ENCODE measurements at regions not wholly inside any gene's neighbourhood (a gene's known extent, or its start where the extent isn't known, plus 50 kb on each side); places are given as distances from the start of the nearest gene placed in this dataset.

DNA sequence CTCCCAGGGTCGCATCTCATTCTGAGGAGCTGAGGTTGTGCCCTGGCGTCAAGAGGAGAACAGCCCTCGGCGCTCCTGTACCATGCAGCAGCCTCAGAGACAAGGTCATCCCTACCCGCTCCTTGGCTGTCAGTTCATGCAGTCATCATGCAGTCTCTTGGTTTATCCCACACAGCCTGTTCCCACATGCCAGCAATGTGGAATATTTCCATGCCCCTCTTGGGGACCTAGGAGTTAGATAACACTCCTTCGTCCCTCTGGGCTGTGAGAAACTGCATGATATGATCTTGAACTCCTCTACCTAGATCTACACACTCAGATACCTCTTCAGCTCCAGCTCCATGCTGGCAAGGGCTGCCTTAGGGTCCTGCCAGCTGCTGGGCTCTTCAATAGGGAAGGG, 97.6 kb downstream of the BOD1 start:
- FAIRE-seq (no peak), DNase-seq (no peak)
- Histone ChIP-seq H3K4me3 (ENCODE audit: low read depth in 1 of 3, low read length in 3 of 3) (no peak overlapping the region), H3K27ac (ENCODE audit: low read depth in 1 of 3, low read length in 2 of 3) (no peak overlapping the region), H3K9me3 (ENCODE audit: control insufficient read depth in 2 of 2, insufficient read depth in 1 of 2, low read depth in 1 of 2, low read length in 1 of 2) (peaks cover 0 to 2% of the 10 kb centered on the region in 2 donors), H3K36me3 (ENCODE audit: control insufficient read depth in 3 of 3, insufficient read depth in 2 of 3, low read depth in 1 of 3, low read length in 3 of 3) (no peaks in the 10 kb centered on the region), H3K4me1 (ENCODE audit: control insufficient read depth in 3 of 3, insufficient read depth in 2 of 3, low read depth in 1 of 3, low read length in 2 of 3) (no peaks in the 10 kb centered on the region), H3K27me3 (ENCODE audit: control insufficient read depth in 3 of 3, insufficient read depth in 3 of 3, low read length in 3 of 3) (no peaks in the 10 kb centered on the region)
- WGBS, 3 donors, result 78 to 90% (median 79%) methylated on average over 6 of the region's 6 CpGs

GRCh38 chr5:173517648-173518047, 98.8 kb downstream of the BOD1 start:
- H3K36me3 ChIP-seq (ENCODE audit: control insufficient read depth in 3 of 3, insufficient read depth in 2 of 3, low read depth in 1 of 3, low read length in 3 of 3), result no peaks in the 10 kb centered on the region
- H3K27ac ChIP-seq (ENCODE audit: low read depth in 1 of 3, low read length in 2 of 3), result no peak overlapping the region
- no peaks in the 10 kb centered on the region for H3K4me1 ChIP-seq (ENCODE audit: control insufficient read depth in 3 of 3, insufficient read depth in 2 of 3, low read depth in 1 of 3, low read length in 2 of 3)
- H3K9me3 ChIP-seq (ENCODE audit: control insufficient read depth in 2 of 2, insufficient read depth in 1 of 2, low read depth in 1 of 2, low read length in 1 of 2), result peaks cover 0 to 2% of the 10 kb centered on the region in 2 donors
- DNase-seq (no peak), FAIRE-seq (no peak)
- H3K4me3 ChIP-seq (ENCODE audit: low read depth in 1 of 3, low read length in 3 of 3), result no peak overlapping the region
- WGBS, 3 donors, result 71 to 75% (median 75%) methylated on average over 3 of the region's 3 CpGs
- H3K27me3 ChIP-seq (ENCODE audit: control insufficient read depth in 3 of 3, insufficient read depth in 3 of 3, low read length in 3 of 3), result no peaks in the 10 kb centered on the region

- Histone ChIP-seq H3K27me3 (ENCODE audit: control insufficient read depth in 3 of 3, insufficient read depth in 3 of 3, low read length in 3 of 3) (no peaks in the 10 kb centered on the region), H3K4me1 (ENCODE audit: control insufficient read depth in 3 of 3, insufficient read depth in 2 of 3, low read depth in 1 of 3, low read length in 2 of 3) (no peaks in the 10 kb centered on the region), H3K9me3 (ENCODE audit: control insufficient read depth in 2 of 2, insufficient read depth in 1 of 2, low read depth in 1 of 2, low read length in 1 of 2) (peaks cover 0 to 2% of the 10 kb centered on the region in 2 donors), H3K36me3 (ENCODE audit: control insufficient read depth in 3 of 3, insufficient read depth in 2 of 3, low read depth in 1 of 3, low read length in 3 of 3) (no peaks in the 10 kb centered on the region), H3K27ac (ENCODE audit: low read depth in 1 of 3, low read length in 2 of 3) (no peak overlapping the region), H3K4me3 (ENCODE audit: low read depth in 1 of 3, low read length in 3 of 3) (no peak overlapping the region)
- DNase-seq, result no peak
- WGBS, 3 donors, result 14 to 40% (median 23%) methylated on average over 1 of the region's 1 CpG
- FAIRE-seq, result no peak
Observed at GRCh38 chr5:173515526-173515925, 100.9 kb downstream of the BOD1 start.

- Histone ChIP-seq H3K4me1 (ENCODE audit: control insufficient read depth in 3 of 3, insufficient read depth in 2 of 3, low read depth in 1 of 3, low read length in 2 of 3) (no peaks in the 10 kb centered on the region), H3K4me3 (ENCODE audit: low read depth in 1 of 3, low read length in 3 of 3) (no peak overlapping the region), H3K27me3 (ENCODE audit: control insufficient read depth in 3 of 3, insufficient read depth in 3 of 3, low read length in 3 of 3) (no peaks in the 10 kb centered on the region), H3K36me3 (ENCODE audit: control insufficient read depth in 3 of 3, insufficient read depth in 2 of 3, low read depth in 1 of 3, low read length in 3 of 3) (no peaks in the 10 kb centered on the region), H3K9me3 (ENCODE audit: control insufficient read depth in 2 of 2, insufficient read depth in 1 of 2, low read depth in 1 of 2, low read length in 1 of 2) (peaks cover 0 to 2% of the 10 kb centered on the region in 2 donors), H3K27ac (ENCODE audit: low read depth in 1 of 3, low read length in 2 of 3) (no peak overlapping the region)
- no peak for DNase-seq
- no peak for FAIRE-seq
- WGBS, 3 donors, result 50 to 76% (median 51%) methylated on average over 2 of the region's 2 CpGs
Observed at GRCh38 chr5:173514661-173515060, 101.8 kb downstream of the BOD1 start.

- Histone ChIP-seq H3K4me1 (ENCODE audit: control insufficient read depth in 3 of 3, insufficient read depth in 2 of 3, low read depth in 1 of 3, low read length in 2 of 3) (no peaks in the 10 kb centered on the region), H3K27me3 (ENCODE audit: control insufficient read depth in 3 of 3, insufficient read depth in 3 of 3, low read length in 3 of 3) (no peaks in the 10 kb centered on the region), H3K4me3 (ENCODE audit: low read depth in 1 of 3, low read length in 3 of 3) (no peak overlapping the region), H3K9me3 (ENCODE audit: control insufficient read depth in 2 of 2, insufficient read depth in 1 of 2, low read depth in 1 of 2, low read length in 1 of 2) (no peaks in the 10 kb centered on the region), H3K27ac (ENCODE audit: low read depth in 1 of 3, low read length in 2 of 3) (no peak overlapping the region), H3K36me3 (ENCODE audit: control insufficient read depth in 3 of 3, insufficient read depth in 2 of 3, low read depth in 1 of 3, low read length in 3 of 3) (no peaks in the 10 kb centered on the region)
- FAIRE-seq (no peak), DNase-seq (no peak)
Observed at GRCh38 chr5:173513521-173513991, 102.9 kb downstream of the BOD1 start.

- FAIRE-seq (no peak), DNase-seq (no peak)
- Histone ChIP-seq H3K4me1 (ENCODE audit: control insufficient read depth in 3 of 3, insufficient read depth in 2 of 3, low read depth in 1 of 3, low read length in 2 of 3) (no peaks in the 10 kb centered on the region), H3K36me3 (ENCODE audit: control insufficient read depth in 3 of 3, insufficient read depth in 2 of 3, low read depth in 1 of 3, low read length in 3 of 3) (no peaks in the 10 kb centered on the region), H3K27ac (ENCODE audit: low read depth in 1 of 3, low read length in 2 of 3) (no peak overlapping the region), H3K9me3 (ENCODE audit: control insufficient read depth in 2 of 2, insufficient read depth in 1 of 2, low read depth in 1 of 2, low read length in 1 of 2) (no peaks in the 10 kb centered on the region), H3K4me3 (ENCODE audit: low read depth in 1 of 3, low read length in 3 of 3) (no peak overlapping the region), H3K27me3 (ENCODE audit: control insufficient read depth in 3 of 3, insufficient read depth in 3 of 3, low read length in 3 of 3) (no peaks in the 10 kb centered on the region)
- WGBS, 3 donors, result 46 to 55% (median 49%) methylated on average over 5 of the region's 5 CpGs
Observed at GRCh38 chr5:173512637-173513435, 103.6 kb downstream of the BOD1 start.

GRCh38 chr5:173509060-173509459, 107.4 kb downstream of the BOD1 start:
- FAIRE-seq (no peak), DNase-seq (no peak)
- no peaks in the 10 kb centered on the region for H3K27me3 ChIP-seq (ENCODE audit: control insufficient read depth in 3 of 3, insufficient read depth in 3 of 3, low read length in 3 of 3)
- H3K4me3 ChIP-seq (ENCODE audit: low read depth in 1 of 3, low read length in 3 of 3), result no peak overlapping the region
- WGBS, 3 donors, result 80 to 90% (median 82%) methylated on average over 3 of the region's 3 CpGs
- no peak overlapping the region for H3K27ac ChIP-seq (ENCODE audit: low read depth in 1 of 3, low read length in 2 of 3)
- H3K4me1 ChIP-seq (ENCODE audit: control insufficient read depth in 3 of 3, insufficient read depth in 2 of 3, low read depth in 1 of 3, low read length in 2 of 3), result no peaks in the 10 kb centered on the region
- no peaks in the 10 kb centered on the region for H3K36me3 ChIP-seq (ENCODE audit: control insufficient read depth in 3 of 3, insufficient read depth in 2 of 3, low read depth in 1 of 3, low read length in 3 of 3)
- H3K9me3 ChIP-seq (ENCODE audit: control insufficient read depth in 2 of 2, insufficient read depth in 1 of 2, low read depth in 1 of 2, low read length in 1 of 2), result peaks cover 0 to 6% of the 10 kb centered on the region in 2 donors

GRCh38 chr5:173507171-173507570, 109.3 kb downstream of the BOD1 start:
- H3K36me3 ChIP-seq (ENCODE audit: control insufficient read depth in 3 of 3, insufficient read depth in 2 of 3, low read depth in 1 of 3, low read length in 3 of 3), result no peaks in the 10 kb centered on the region
- FAIRE-seq (no peak), DNase-seq (no peak)
- H3K27ac ChIP-seq (ENCODE audit: low read depth in 1 of 3, low read length in 2 of 3), result no peak overlapping the region
- no peak overlapping the region for H3K4me3 ChIP-seq (ENCODE audit: low read depth in 1 of 3, low read length in 3 of 3)
- peaks cover 0 to 6% of the 10 kb centered on the region in 2 donors for H3K9me3 ChIP-seq (ENCODE audit: control insufficient read depth in 2 of 2, insufficient read depth in 1 of 2, low read depth in 1 of 2, low read length in 1 of 2)
- H3K4me1 ChIP-seq (ENCODE audit: control insufficient read depth in 3 of 3, insufficient read depth in 2 of 3, low read depth in 1 of 3, low read length in 2 of 3), result no peaks in the 10 kb centered on the region
- H3K27me3 ChIP-seq (ENCODE audit: control insufficient read depth in 3 of 3, insufficient read depth in 3 of 3, low read length in 3 of 3), result no peaks in the 10 kb centered on the region
- WGBS, 3 donors, result 80 to 90% (median 81%) methylated on average over 5 of the region's 5 CpGs

DNA sequence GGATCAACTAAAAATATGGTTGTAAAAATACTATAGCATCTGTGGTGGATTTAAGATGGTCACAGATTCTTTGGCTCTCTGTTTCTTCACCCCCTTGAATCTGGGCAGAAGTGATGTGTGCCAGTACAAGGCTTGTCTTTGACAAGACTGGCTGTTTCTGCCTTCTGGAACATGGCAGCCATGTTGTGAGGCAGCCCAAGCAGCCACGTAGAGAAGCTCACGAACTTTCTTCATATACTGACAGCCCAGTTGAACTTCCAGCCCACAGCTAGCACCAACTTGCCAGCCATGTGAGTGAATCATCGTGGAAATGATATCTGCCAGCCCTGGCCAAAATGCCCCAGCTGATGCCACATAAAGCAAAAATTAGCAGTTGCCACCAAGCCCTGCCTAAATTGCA, 110.8 kb downstream of the BOD1 start:
- Histone ChIP-seq H3K27ac (ENCODE audit: low read depth in 1 of 3, low read length in 2 of 3) (no peak overlapping the region), H3K4me1 (ENCODE audit: control insufficient read depth in 3 of 3, insufficient read depth in 2 of 3, low read depth in 1 of 3, low read length in 2 of 3) (no peaks in the 10 kb centered on the region), H3K27me3 (ENCODE audit: control insufficient read depth in 3 of 3, insufficient read depth in 3 of 3, low read length in 3 of 3) (no peaks in the 10 kb centered on the region), H3K36me3 (ENCODE audit: control insufficient read depth in 3 of 3, insufficient read depth in 2 of 3, low read depth in 1 of 3, low read length in 3 of 3) (no peaks in the 10 kb centered on the region), H3K9me3 (ENCODE audit: control insufficient read depth in 2 of 2, insufficient read depth in 1 of 2, low read depth in 1 of 2, low read length in 1 of 2) (peaks cover 0 to 6% of the 10 kb centered on the region in 2 donors), H3K4me3 (ENCODE audit: low read depth in 1 of 3, low read length in 3 of 3) (no peak overlapping the region)
- 70 to 84% (median 71%) methylated on average over 3 of the region's 3 CpGs for WGBS, 3 donors
- FAIRE-seq (no peak), DNase-seq (no peak)

Data from small intestine (tissue), 7 donors.